ENCODE measurements at regions not wholly inside any gene's neighbourhood (a gene's known extent, or its start where the extent isn't known, plus 50 kb on each side); places are given as distances from the start of the nearest gene placed in this dataset.
"Not testable (repeated sequence)": the region's sequence is repeated elsewhere in the genome, so short reads cannot be mapped to it uniquely, and the experiment has no call there.

DNA sequence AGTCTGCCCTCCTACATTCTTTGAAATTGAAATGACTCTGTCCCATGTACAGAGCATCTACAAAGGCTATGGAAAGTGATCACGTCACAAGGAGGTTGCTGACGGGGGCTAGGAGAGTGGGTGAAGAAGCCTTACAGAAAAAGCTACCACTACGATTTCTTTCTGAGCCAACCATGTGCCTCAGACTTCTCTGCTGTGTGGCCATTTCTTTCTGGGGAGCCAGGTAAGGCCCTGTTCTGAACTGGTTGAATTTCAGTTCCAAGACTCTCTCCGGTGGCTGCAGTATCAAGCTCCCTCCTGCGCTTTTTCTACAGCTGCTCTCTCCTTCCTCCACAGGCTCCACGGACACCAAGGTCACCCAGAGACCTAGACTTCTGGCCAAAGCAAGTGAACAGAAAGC is 112.5 kb upstream of the PRSS1 start:
- Histone ChIP-seq H3K27me3 (no peaks in the 10 kb centered on the region), H3K27ac (no peak overlapping the region), H3K9ac (ENCODE audit: low read depth in 2 of 2, low read length in 2 of 2) (no peak overlapping the region), H3K9me3 (no peaks in the 10 kb centered on the region), H3K36me3 (no peaks in the 10 kb centered on the region), H3K4me1 (no peaks in the 10 kb centered on the region), H3K4me3 (no peak overlapping the region)
- no peak for DNase-seq
- intact Hi-C loops (cut with DNase I), result no loop called here
- TF ChIP-seq, protein P1, sequence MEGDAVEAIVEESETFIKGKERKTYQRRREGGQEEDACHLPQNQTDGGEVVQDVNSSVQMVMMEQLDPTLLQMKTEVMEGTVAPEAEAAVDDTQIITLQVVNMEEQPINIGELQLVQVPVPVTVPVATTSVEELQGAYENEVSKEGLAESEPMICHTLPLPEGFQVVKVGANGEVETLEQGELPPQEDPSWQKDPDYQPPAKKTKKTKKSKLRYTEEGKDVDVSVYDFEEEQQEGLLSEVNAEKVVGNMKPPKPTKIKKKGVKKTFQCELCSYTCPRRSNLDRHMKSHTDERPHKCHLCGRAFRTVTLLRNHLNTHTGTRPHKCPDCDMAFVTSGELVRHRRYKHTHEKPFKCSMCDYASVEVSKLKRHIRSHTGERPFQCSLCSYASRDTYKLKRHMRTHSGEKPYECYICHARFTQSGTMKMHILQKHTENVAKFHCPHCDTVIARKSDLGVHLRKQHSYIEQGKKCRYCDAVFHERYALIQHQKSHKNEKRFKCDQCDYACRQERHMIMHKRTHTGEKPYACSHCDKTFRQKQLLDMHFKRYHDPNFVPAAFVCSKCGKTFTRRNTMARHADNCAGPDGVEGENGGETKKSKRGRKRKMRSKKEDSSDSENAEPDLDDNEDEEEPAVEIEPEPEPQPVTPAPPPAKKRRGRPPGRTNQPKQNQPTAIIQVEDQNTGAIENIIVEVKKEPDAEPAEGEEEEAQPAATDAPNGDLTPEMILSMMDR (IDR thresholded peaks at IDR 0.05), result no peak

DNA sequence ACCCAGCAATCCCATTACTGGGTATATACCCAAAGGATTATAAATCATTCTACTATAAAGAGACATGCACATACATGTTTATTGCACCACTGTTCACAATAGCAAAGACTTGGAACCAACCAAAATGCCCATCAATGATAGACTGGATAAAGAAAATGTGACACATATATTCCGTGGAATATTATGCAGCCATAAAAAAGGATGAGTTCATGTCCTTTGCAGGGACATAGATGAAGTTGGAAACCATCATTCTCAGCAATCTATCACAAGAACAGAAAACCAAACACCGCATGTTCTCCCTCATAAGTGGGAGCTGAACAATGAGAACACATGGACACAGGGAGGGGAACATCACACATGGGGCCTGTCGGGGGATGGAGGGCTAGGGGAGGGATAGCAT is 113.2 kb upstream of the PRSS1 start:
- H3K4me1 ChIP-seq; H3K36me3 ChIP-seq; H3K27me3 ChIP-seq; H3K27ac ChIP-seq; H3K9me3 ChIP-seq; H3K9ac ChIP-seq (ENCODE audit: low read depth in 2 of 2, low read length in 2 of 2); H3K4me3 ChIP-seq; DNase-seq; intact Hi-C loops (cut with DNase I): not testable (repeated sequence)

DNA sequence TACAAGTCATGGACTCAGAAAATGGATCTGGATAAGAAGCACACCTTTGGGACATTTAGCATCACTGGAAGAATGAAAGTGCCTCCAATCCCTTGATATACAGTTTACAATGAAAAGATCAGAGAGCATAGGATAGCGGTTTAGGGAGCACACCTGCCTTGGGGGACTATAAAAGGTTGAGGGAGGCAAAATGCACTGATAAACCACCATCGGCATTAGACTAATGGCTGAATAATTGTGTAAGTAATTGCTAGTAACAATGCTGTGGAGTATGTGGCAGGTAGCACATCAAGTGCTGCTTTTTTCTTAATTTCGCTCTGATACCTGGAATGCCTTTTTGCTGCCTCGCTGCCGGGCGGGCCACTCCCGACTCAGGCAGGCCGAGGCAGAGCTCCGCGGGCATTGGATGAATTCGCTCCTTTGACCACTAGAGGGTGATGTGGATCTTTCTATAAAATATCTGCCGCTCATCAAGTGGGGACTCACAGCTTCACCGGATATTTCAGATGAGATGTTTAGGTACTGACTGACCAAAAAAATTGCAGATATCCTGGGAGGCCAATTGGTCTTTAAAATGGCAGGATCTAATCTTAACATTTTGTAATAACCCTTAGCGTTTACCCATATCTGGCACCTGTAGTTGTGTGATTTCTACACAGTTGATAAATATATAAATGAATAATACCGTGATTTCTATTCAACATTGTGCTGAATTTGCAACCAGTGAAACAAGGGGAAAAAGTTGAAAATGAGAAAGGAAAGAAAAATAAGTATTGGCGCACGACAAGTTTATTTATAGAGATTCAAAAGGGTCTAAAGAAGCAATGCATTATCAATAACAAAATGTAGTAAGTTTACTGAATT is 116.8 kb upstream of the PRSS1 start:
- no peaks in the 10 kb centered on the region for H3K36me3 ChIP-seq
- H3K4me1 ChIP-seq, result no peaks in the 10 kb centered on the region
- DNase-seq, result peak; percentile 48
- H3K27me3 ChIP-seq, result no peaks in the 10 kb centered on the region
- TF ChIP-seq, protein P1 (IDR thresholded peaks at IDR 0.05), result peak; percentile 71
- intact Hi-C loops (cut with DNase I), result loop anchor here (5.0 kb wide), 1 partner anchor 150 kb away; no protein-coding TSS in a partner anchor
- H3K9me3 ChIP-seq, result no peaks in the 10 kb centered on the region
- no peak overlapping the region for H3K27ac ChIP-seq
- H3K4me3 ChIP-seq, result no peak overlapping the region
- H3K9ac ChIP-seq (ENCODE audit: low read depth in 2 of 2, low read length in 2 of 2), result no peak overlapping the region

DNA sequence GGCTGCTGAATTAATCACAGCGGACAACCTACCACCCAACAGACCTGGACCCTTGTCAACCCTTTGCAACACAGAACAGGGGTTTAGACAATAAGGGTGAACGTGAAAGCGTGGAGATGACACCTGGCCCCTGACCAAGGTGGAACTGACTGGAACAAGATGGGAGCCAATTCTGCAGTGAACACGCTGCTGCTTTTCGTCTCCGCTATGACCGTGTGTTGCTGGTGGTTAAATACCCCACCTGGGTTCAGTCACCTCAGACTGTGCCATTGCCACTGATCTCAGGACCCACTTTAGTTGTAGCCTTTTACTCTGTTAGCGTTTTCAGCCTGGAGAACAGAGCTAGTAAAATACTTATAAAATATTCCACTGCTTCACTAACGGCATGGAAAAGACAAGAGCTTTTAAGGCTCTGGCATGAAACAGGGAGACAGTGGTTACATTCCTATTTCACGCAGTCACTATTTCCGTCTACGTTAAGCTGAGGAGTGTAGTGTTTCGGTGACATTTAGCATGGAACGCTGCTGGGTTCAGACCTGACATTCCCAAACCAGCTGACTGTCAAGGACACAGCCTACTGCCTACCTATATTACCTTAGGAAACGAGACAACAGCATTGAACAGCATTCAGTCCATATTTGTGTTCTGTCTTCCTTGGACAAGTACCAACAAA is 119.5 kb upstream of the PRSS1 start:
- intact Hi-C loops (cut with DNase I), result loop anchor here (5.0 kb wide), 1 partner anchor 153 kb away; no protein-coding TSS in a partner anchor
- Histone ChIP-seq H3K27me3 (no peaks in the 10 kb centered on the region), H3K36me3 (no peaks in the 10 kb centered on the region), H3K4me1 (no peaks in the 10 kb centered on the region), H3K4me3 (no peak overlapping the region), H3K27ac (no peak overlapping the region), H3K9me3 (no peaks in the 10 kb centered on the region), H3K9ac (ENCODE audit: low read depth in 2 of 2, low read length in 2 of 2) (no peak overlapping the region)
- TF ChIP-seq, protein P1 (IDR thresholded peaks at IDR 0.05), result no peak
- DNase-seq, result no peak

DNA sequence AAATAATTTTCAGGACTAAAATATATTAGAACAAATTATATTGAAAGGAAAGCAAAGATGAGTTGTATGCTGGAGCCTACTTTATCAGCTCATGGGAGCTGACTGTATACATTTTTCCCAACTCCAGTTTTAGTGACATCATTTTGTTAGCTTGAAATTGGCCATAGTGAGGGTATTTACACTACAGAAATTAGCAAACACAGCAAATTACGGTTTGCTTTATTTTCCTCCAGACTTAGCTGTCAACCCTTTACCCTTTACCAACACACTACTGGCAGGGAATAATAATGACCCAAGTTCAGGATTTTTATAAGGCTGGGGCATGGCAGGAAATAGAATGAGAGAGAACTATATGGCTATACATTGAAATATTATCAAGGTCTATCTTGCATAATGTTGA is 120.3 kb upstream of the PRSS1 start:
- intact Hi-C loops (cut with DNase I), result no loop called here
- TF ChIP-seq, protein P1 (IDR thresholded peaks at IDR 0.05), result no peak
- Histone ChIP-seq H3K27ac (no peak overlapping the region), H3K27me3 (no peaks in the 10 kb centered on the region), H3K9ac (ENCODE audit: low read depth in 2 of 2, low read length in 2 of 2) (no peak overlapping the region), H3K36me3 (no peaks in the 10 kb centered on the region), H3K4me3 (no peak overlapping the region), H3K9me3 (no peaks in the 10 kb centered on the region), H3K4me1 (no peaks in the 10 kb centered on the region)
- no peak for DNase-seq

DNA sequence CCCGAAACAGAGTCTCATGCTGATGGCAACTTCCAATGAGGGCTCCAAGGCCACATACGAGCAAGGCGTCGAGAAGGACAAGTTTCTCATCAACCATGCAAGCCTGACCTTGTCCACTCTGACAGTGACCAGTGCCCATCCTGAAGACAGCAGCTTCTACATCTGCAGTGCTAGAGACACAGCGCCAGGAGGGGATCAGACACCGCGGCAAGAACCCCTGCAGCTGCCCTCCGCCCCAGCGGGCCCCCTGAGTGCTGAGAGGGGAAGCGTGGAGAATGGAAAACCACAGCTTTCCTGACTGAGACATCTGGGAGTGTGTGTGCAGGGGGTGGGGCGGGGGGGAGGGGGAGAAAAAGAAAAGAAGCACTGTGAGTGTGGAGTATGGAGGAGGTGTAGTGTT is 122.0 kb upstream of the PRSS1 start:
- H3K4me3 ChIP-seq; H3K27ac ChIP-seq; H3K9me3 ChIP-seq; H3K9ac ChIP-seq (ENCODE audit: low read depth in 2 of 2, low read length in 2 of 2); DNase-seq; H3K4me1 ChIP-seq; H3K27me3 ChIP-seq; intact Hi-C loops (cut with DNase I); H3K36me3 ChIP-seq: not testable (repeated sequence)
